OCI-LY3 (cell line): ENCODE measurements at regions not wholly inside any gene's neighbourhood (a gene's known extent, or its start where the extent isn't known, plus 50 kb on each side); places are given as distances from the start of the nearest gene placed in this dataset.

Experiments
- H2AFZ ChIP-seq: fragments of 200-600, 300-600 bp; shearing (Covaris generic); 2 replicates; pipeline ENCODE4 v1.6.0; 2014; ENCODE audit warnings: antibody characterized with exemption, low read depth, low read length
- H3K27ac ChIP-seq: fragments of 200-600, 300-600 bp; sonication (generic); 2 replicates; pipeline ENCODE4 v1.5.1; 2014; ENCODE audit warnings: mild to moderate bottlenecking, low read length, moderate library complexity, mixed read lengths
- H3K27me3 ChIP-seq: fragments of 200-600, 300-600 bp; sonication (generic); 2 replicates; pipeline ENCODE4 v1.6.1; 2014; ENCODE audit warnings: low read depth, low read length, mixed read lengths
- H3K36me3 ChIP-seq: fragments of 200-600, 300-600 bp; sonication (generic); replicated peaks from 2 replicates; pipeline ENCODE3; 2014; ENCODE audit warnings: low read depth, low read length, mixed read lengths
- H3K4me1 ChIP-seq: fragments of 300-600, 200-600 bp; sonication (generic); 2 replicates; pipeline ENCODE4 v1.6.1; 2014; ENCODE audit warnings: low read length, mixed read lengths
- H3K4me2 ChIP-seq: fragments of 200-600, 300-600 bp; sonication (generic); 2 replicates; pipeline ENCODE4 v1.6.1; 2014; ENCODE audit warnings: low read length, mixed read lengths
- H3K4me3 ChIP-seq: fragments of 300-600, 200-600 bp; sonication (generic); 2 replicates; pipeline ENCODE4 v1.5.1; 2014; ENCODE audit warnings: antibody characterized with exemption, mild to moderate bottlenecking, low read length, moderate library complexity
- H3K79me2 ChIP-seq: fragments of 300-600, 200-600 bp; shearing (Covaris generic); 2 replicates; pipeline ENCODE4 v1.6.1; 2014; ENCODE audit warnings: mild to moderate bottlenecking, low read length, mixed read lengths
- H3K9ac ChIP-seq: fragments of 300-600, 200-600 bp; shearing (Covaris generic); 2 replicates; pipeline ENCODE4 v1.6.0; 2014; ENCODE audit warnings: mild to moderate bottlenecking, low read length, moderate library complexity
- H3K9me3 ChIP-seq: fragments of 200-600, 300-600 bp; shearing (Covaris generic); 2 replicates; pipeline ENCODE4 v1.6.1; 2014; ENCODE audit warnings: low read length, mixed read lengths; ENCODE audit not compliant: insufficient read depth
- H4K20me1 ChIP-seq: fragments of 200-600, 300-600 bp; sonication (generic); 2 replicates; pipeline ENCODE4 v1.6.1; 2016; ENCODE audit warnings: low read length, mixed read lengths; ENCODE audit not compliant: insufficient read depth
- CTCF ChIP-seq: fragments of 200-600, 300-600 bp; sonication (generic); IDR thresholded peaks from 2 replicates; pipeline ENCODE4 v1.5.1; 2014; ENCODE audit warnings: antibody characterized with exemption, low read length, low read depth
- EZH2phosphoT487 ChIP-seq: fragments of 200-600 bp; shearing (Covaris generic); IDR thresholded peaks from 2 replicates; pipeline ENCODE4 v1.6.1; 2018; ENCODE audit warnings: antibody characterized with exemption, mixed run types, low read depth

- no peak overlapping the region for H3K4me3 ChIP-seq
- H3K4me2 ChIP-seq: no peak overlapping the region
- H4K20me1 ChIP-seq: no peaks in the 10 kb centered on the region
- no peak for TF ChIP-seq EZH2phosphoT487
- no peak overlapping the region for H3K27ac ChIP-seq
- no peaks in the 10 kb centered on the region for H3K36me3 ChIP-seq
- no peak overlapping the region for H2AFZ ChIP-seq
- H3K4me1 ChIP-seq: 0 out of 2 replicates have a peak, but pooled peaks cover 4% of the 10 kb centered on the region
- no peaks in the 10 kb centered on the region for H3K79me2 ChIP-seq
- H3K9ac ChIP-seq: no peak overlapping the region
- H3K9me3 ChIP-seq: no peaks in the 10 kb centered on the region
- no peaks in the 10 kb centered on the region for H3K27me3 ChIP-seq
Measured at GRCh38 chr5:81896764-81897163, 75.1 kb upstream of the ATG10 start.

- no peaks in the 10 kb centered on the region for H3K27me3 ChIP-seq
Measured at GRCh38 chr5:81895307-81895706, 76.5 kb upstream of the ATG10 start.

GRCh38 chr5:81893961-81894360 lies 77.9 kb upstream of the ATG10 start:
- Histone ChIP-seq H3K9me3 (no peaks in the 10 kb centered on the region), H3K27ac (no peak overlapping the region), H3K27me3 (no peaks in the 10 kb centered on the region), H3K9ac (no peak overlapping the region), H3K4me1 (0 out of 2 replicates have a peak, but pooled peaks cover 4% of the 10 kb centered on the region), H3K4me3 (no peak overlapping the region), H3K36me3 (no peaks in the 10 kb centered on the region), H3K4me2 (no peak overlapping the region), H3K79me2 (no peaks in the 10 kb centered on the region), H2AFZ (no peak overlapping the region), H4K20me1 (no peaks in the 10 kb centered on the region)
- TF ChIP-seq EZH2phosphoT487 (no peak), CTCF (no peak)

More at GRCh38 chr5:81895307-81895706, 76.5 kb upstream of the ATG10 start:
- Histone ChIP-seq H3K9me3 (no peaks in the 10 kb centered on the region), H4K20me1 (no peaks in the 10 kb centered on the region), H3K27ac (no peak overlapping the region), H2AFZ (no peak overlapping the region), H3K36me3 (no peaks in the 10 kb centered on the region), H3K4me1 (0 out of 2 replicates have a peak, but pooled peaks cover 4% of the 10 kb centered on the region), H3K4me2 (no peak overlapping the region), H3K79me2 (no peaks in the 10 kb centered on the region), H3K9ac (no peak overlapping the region), H3K4me3 (no peak overlapping the region)
- TF ChIP-seq CTCF: no peak
- no peak for TF ChIP-seq EZH2phosphoT487

GRCh38 chr5:81884871-81885270 lies 87.0 kb upstream of the ATG10 start:
- Histone ChIP-seq H3K27me3 (no peaks in the 10 kb centered on the region), H3K4me1 (no peaks in the 10 kb centered on the region), H3K79me2 (no peaks in the 10 kb centered on the region), H4K20me1 (no peaks in the 10 kb centered on the region), H3K9me3 (no peaks in the 10 kb centered on the region), H3K27ac (no peak overlapping the region), H3K4me2 (no peak overlapping the region), H3K36me3 (no peaks in the 10 kb centered on the region), H2AFZ (no peak overlapping the region), H3K4me3 (no peak overlapping the region), H3K9ac (no peak overlapping the region)
- TF ChIP-seq EZH2phosphoT487 (no peak), CTCF (no peak)

- Histone ChIP-seq H3K9ac (no peak overlapping the region), H3K27me3 (no peaks in the 10 kb centered on the region), H3K4me3 (no peak overlapping the region), H3K4me1 (no peaks in the 10 kb centered on the region), H4K20me1 (no peaks in the 10 kb centered on the region), H3K79me2 (no peaks in the 10 kb centered on the region), H3K36me3 (no peaks in the 10 kb centered on the region), H3K27ac (no peak overlapping the region), H3K9me3 (no peaks in the 10 kb centered on the region), H3K4me2 (no peak overlapping the region), H2AFZ (no peak overlapping the region)
- TF ChIP-seq CTCF (no peak), EZH2phosphoT487 (no peak)
Measured at GRCh38 chr5:81883371-81883770, 88.5 kb upstream of the ATG10 start.
